Spleen (tissue), 11 donors: ENCODE measurements at regions not wholly inside any gene's neighbourhood (a gene's known extent, or its start where the extent isn't known, plus 50 kb on each side); places are given as distances from the start of the nearest gene placed in this dataset.
"Not testable (repeated sequence)": the region's sequence is repeated elsewhere in the genome, so short reads cannot be mapped to it uniquely, and the experiment has no call there.

Experiments used
- DNase-seq: peaks from one replicate; pipeline ENCODE4 v3.0.0-alpha.2; 2020
- H3K27ac ChIP-seq, 8 donors: fragments of 200-600 bp; sonication (generic) in 7 of 8; 1 replicate in 4 of 8; 2 replicates in 4 of 8; pipeline versions ENCODE4 v1.5.0 to v1.8.0; 2016 to 2021; ENCODE audit warnings: inconsistent platforms in 4 of 8, mild to moderate bottlenecking in 4 of 8, moderate library complexity in 1 of 8
- H3K27me3 ChIP-seq, 7 donors: fragments of 200-600 bp; sonication (generic) in 6 of 7; replicated peaks in 1 of 7; 1 replicate in 4 of 7; 2 replicates in 3 of 7; pipeline versions ENCODE4 v1.5.0 to v1.8.0; 2016 to 2021; ENCODE audit warnings: inconsistent platforms in 3 of 7, mild to moderate bottlenecking in 1 of 7
- H3K36me3 ChIP-seq, 6 donors: fragments of 200-600 bp; sonication (generic) in 5 of 6; 1 replicate in 4 of 6; 2 replicates in 2 of 6; pipeline versions ENCODE4 v1.5.0 to v1.8.0; 2016 to 2021; ENCODE audit warnings: inconsistent platforms in 2 of 6
- H3K4me1 ChIP-seq, 6 donors: fragments of 200-600 bp; sonication (generic) in 5 of 6; 1 replicate in 3 of 6; 2 replicates in 3 of 6; pipeline versions ENCODE4 v1.5.0 to v1.8.0; 2016 to 2021; ENCODE audit warnings: inconsistent platforms in 3 of 6
- H3K4me3 ChIP-seq, 8 donors: fragments of 200-600 bp; sonication (generic) in 7 of 8; 1 replicate in 4 of 8; 2 replicates in 4 of 8; pipeline versions ENCODE4 v1.5.0 to v1.8.0; 2016 to 2021; ENCODE audit warnings: inconsistent platforms in 4 of 8, mild to moderate bottlenecking in 4 of 8, moderate library complexity in 2 of 8
- H3K9me3 ChIP-seq, 8 donors: fragments of 200-600 bp; sonication (generic) in 7 of 8; 1 replicate in 4 of 8; 2 replicates in 4 of 8; pipeline versions ENCODE4 v1.5.0 to v1.8.0; 2016 to 2021; ENCODE audit warnings: inconsistent platforms in 4 of 8
- CTCF ChIP-seq, 11 experiments: fragments of 200-600 bp in 7 of 11; fragments of 450-650 bp in 4 of 11; sonication (generic) in 4 of 11; IDR thresholded peaks in 8 of 11; conservative IDR thresholded peaks in 3 of 11; 1 replicate in 7 of 11; 2 replicates in 4 of 11; pipeline versions ENCODE4 v1.4.0 to v1.8.0; 2016 to 2021; ENCODE audit warnings: antibody characterized with exemption in 11 of 11, inconsistent platforms in 4 of 11, mild to moderate bottlenecking in 1 of 11
- POLR2A ChIP-seq, 3 donors: fragments of 450-650 bp; IDR thresholded peaks; one replicate each; pipeline ENCODE4 v1.5.1; 2017; ENCODE audit warnings: antibody characterized with exemption in 3 of 3, mild to moderate bottlenecking in 1 of 3
- POLR2AphosphoS5 ChIP-seq, 3 donors: sonication (generic); formaldehyde crosslinking; IDR thresholded peaks; one replicate each; pipeline ENCODE4 v1.5.1; 2017; ENCODE audit warnings: antibody characterized with exemption in 3 of 3
- WGBS, 5 donors: extraction: QIAGEN DNeasy Blood & Tissue Kit in 3 of 5; methylation state at CpG; one replicate each; pipeline versions ENCODE4 v1.1.5 to v1.1.7; 2013 to 2018; 5-methylcytosine and 5-hydroxymethylcytosine counted together
- intact Hi-C: fragments of 100-400 bp; cut with DNase I; formaldehyde crosslinking; loops from one replicate; pipeline ENCODE4 v1.15.0; 2023; ENCODE audit warnings: low total_unique reads
- donor health status: healthy with polysubstance abuse.
- donor health status: DM: no; HTN: no; CAD: no; lungs with moderate emphysema.
- donor health status: DM: no; HTN: no; CAD: no.
- donor health status: Bipolar disorder and iron deficiency.
- donor health status: healthy.
- donor health status: DM: no; HTN: no; CAD: no.
- donor health status: DM: yes; HTN: yes; CAD: no.

GRCh38 chr16:86857807-86858206 lies 279.5 kb downstream of the FOXL1 start:
- 91 to 100% (median 96%) methylated on average over 2 of the region's 2 CpGs for WGBS, 5 donors
- H3K36me3 ChIP-seq = no peaks in the 10 kb centered on the region
- H3K27me3 ChIP-seq = peaks cover 0 to 17% (median 0%) of the 10 kb centered on the region in 7 donors
- H3K9me3 ChIP-seq = no peaks in the 10 kb centered on the region
- DNase-seq = no peak
- no peaks in the 10 kb centered on the region for H3K4me1 ChIP-seq
- intact Hi-C loops = no loop called here
- no peak overlapping the region for H3K4me3 ChIP-seq
- no peak overlapping the region for H3K27ac ChIP-seq
- TF ChIP-seq POLR2AphosphoS5 (IDR thresholded peaks at IDR 0.05) = no peak
- TF ChIP-seq CTCF (IDR thresholded peaks at IDR 0.05 in 8 of 11, conservative IDR thresholded peaks at IDR 0.05 in 3 of 11) = no peak
- no peak for TF ChIP-seq POLR2A (IDR thresholded peaks at IDR 0.05)

- Histone ChIP-seq H3K27ac (no peak overlapping the region), H3K27me3 (peaks cover 0 to 19% (median 0%) of the 10 kb centered on the region in 7 donors), H3K9me3 (no peaks in the 10 kb centered on the region), H3K36me3 (no peaks in the 10 kb centered on the region), H3K4me1 (no peaks in the 10 kb centered on the region), H3K4me3 (no peak overlapping the region)
- intact Hi-C loops = no loop called here
- TF ChIP-seq POLR2A (IDR thresholded peaks at IDR 0.05) (no peak), POLR2AphosphoS5 (IDR thresholded peaks at IDR 0.05) (no peak), CTCF (IDR thresholded peaks at IDR 0.05 in 8 of 11, conservative IDR thresholded peaks at IDR 0.05 in 3 of 11) (no peak)
- no peak for DNase-seq
- WGBS, 5 donors = 61 to 76% (median 73%) methylated on average over 10 of the region's 10 CpGs
These were observed 280.2 kb downstream of the FOXL1 start for GRCh38 chr16:86858501-86858900.

- whole genome bisulfite sequencing, 5 donors = 89 to 96% (median 95%) methylated on average over 7 of the region's 7 CpGs
- H3K4me1 ChIP-seq, H3K36me3 ChIP-seq, intact Hi-C loops, DNase-seq, H3K9me3 ChIP-seq, H3K4me3 ChIP-seq, H3K27ac ChIP-seq: not testable (repeated sequence)
- peaks cover 0 to 21% (median 0%) of the 10 kb centered on the region in 7 donors for H3K27me3 ChIP-seq
These were observed 283.0 kb downstream of the FOXL1 start for GRCh38 chr16:86861270-86861858.

- peaks cover 0 to 7% (median 0%) of the 10 kb centered on the region in 8 donors for H3K9me3 ChIP-seq
- no peaks in the 10 kb centered on the region for H3K4me1 ChIP-seq
- no peak for DNase-seq
- TF ChIP-seq POLR2AphosphoS5 (IDR thresholded peaks at IDR 0.05) (no peak), CTCF (IDR thresholded peaks at IDR 0.05 in 8 of 11, conservative IDR thresholded peaks at IDR 0.05 in 3 of 11) (no peak), POLR2A (IDR thresholded peaks at IDR 0.05) (no peak)
- 74 to 84% (median 79%) methylated on average over 14 of the region's 14 CpGs for WGBS, 5 donors
- intact Hi-C loops = no loop called here
- peaks cover 0 to 12% (median 0%) of the 10 kb centered on the region in 7 donors for H3K27me3 ChIP-seq
- H3K27ac ChIP-seq = no peak overlapping the region
- no peaks in the 10 kb centered on the region for H3K36me3 ChIP-seq
- no peak overlapping the region for H3K4me3 ChIP-seq
These were observed 284.4 kb downstream of the FOXL1 start for GRCh38 chr16:86862595-86863280.
